NCI-H82 treated with DMSO at 0.1 percent for 48 hours (cell line): ENCODE measurements at regions not wholly inside any gene's neighbourhood (a gene's known extent, or its start where the extent isn't known, plus 50 kb on each side); places are given as distances from the start of the nearest gene placed in this dataset.

Experiments
- DNase-seq: peaks from one replicate; lab custom pipeline; 2025; ENCODE audit not compliant: unreplicated experiment; lab: John Stamatoyannopoulos, UW

DNA sequence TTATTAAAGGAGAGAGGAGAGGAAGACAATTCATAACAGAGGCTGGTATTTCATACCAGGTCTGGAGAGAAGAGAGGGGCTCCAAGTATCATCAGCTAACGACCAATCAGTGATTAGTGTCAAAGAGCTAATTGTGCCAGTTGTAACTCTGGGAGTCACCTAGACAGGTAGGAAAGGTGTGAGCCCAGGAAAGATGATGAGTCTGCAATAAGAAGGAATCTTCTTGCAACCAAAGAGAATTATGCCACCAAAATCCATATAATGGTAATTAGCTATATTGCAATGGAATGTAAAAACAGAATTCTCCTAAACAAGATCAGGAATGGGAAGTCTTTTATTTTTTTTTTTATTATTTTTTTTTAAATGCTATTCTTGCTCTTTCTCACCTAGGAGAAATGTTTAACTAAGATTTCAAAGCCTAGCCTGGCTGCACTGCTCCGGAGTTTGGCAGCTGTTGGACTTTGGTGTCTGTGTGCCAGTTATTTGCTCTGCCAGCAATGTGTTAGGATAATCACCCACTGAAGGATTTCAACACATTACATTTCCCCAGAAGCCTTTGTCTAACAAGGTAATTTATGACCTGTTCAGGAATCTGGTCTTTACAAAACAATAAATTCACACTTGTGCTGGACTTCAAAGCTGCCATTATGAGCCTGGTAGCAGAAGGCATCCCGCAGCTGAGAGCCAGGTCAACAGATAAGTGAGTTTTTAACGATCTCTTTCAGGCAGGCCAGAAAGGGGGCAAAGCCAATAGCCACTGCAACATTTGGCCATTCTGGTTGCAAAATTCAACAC lies 89.4 kb downstream of the FOXB1 start:
- no peak for DNase-seq

- DNase-seq = no peak
These were observed 91.6 kb downstream of the FOXB1 start for GRCh38 chr15:60095711-60096110.

GRCh38 chr15:60096157-60096556 lies 92.0 kb downstream of the FOXB1 start:
- no peak for DNase-seq

GRCh38 chr15:60101416-60101815 lies 97.3 kb downstream of the FOXB1 start:
- DNase-seq = no peak

GRCh38 chr15:60102748-60103147 lies 98.6 kb downstream of the FOXB1 start:
- no peak for DNase-seq

DNA sequence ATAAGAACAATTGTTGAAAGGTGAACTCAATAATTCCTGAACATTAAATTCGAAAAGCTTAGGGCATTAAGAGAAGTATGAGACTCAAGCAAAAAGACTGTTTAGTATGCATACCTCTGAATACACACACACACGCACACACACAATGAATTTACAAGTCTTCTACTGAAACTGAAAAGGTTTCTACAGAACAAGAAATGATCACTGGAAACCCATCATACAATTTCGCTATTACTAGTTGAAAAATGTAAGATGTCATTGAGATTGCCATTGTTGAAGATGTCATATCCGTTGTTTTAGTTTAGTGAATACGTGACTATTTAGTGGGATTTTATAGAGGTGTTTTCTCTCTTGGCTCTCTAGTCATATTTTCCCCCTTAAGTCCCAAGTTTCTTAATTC lies 106.8 kb downstream of the FOXB1 start:
- DNase-seq = no peak

DNA sequence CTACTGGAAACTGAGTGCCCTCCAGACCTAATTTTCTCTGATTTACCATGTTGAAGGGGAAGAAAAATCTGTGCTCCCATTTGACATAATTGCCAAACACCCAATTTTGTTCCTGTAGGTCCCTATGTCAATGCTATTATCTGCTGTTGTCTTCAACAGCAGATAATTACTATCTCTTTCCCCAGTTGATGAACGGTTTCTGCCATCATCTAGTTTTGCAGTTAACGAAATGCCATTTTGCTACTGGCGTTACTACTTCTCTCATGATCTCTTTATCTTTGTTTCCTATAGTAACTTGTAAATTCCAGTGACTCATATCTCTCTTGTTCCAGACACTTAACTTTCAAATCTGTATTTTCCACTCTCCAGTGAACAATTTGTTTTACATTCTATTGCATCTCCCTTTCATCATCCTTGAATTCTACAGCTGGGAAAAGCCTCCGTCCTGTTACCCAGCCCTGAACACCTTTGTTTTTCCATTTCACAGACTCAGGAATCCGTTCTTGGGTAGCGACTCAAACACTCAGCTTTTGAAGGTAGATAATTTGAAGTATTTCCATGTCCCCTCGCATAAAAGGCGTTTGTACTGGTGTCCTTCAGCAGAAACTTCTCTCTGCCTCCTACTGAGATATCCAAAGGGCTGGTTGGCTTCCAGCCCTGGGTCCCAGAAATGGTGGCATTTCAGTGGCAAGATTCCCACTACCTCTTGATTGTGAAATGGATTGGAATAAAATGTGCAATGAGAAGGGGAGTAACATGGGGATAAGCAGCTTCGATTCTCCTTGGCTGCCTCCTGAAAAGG lies 111.7 kb downstream of the FOXB1 start:
- DNase-seq = no peak

- no peak for DNase-seq
These were observed 112.5 kb downstream of the FOXB1 start for GRCh38 chr15:60116456-60117089.

GRCh38 chr15:60118146-60118545 lies 114.0 kb downstream of the FOXB1 start:
- no peak for DNase-seq

DNA sequence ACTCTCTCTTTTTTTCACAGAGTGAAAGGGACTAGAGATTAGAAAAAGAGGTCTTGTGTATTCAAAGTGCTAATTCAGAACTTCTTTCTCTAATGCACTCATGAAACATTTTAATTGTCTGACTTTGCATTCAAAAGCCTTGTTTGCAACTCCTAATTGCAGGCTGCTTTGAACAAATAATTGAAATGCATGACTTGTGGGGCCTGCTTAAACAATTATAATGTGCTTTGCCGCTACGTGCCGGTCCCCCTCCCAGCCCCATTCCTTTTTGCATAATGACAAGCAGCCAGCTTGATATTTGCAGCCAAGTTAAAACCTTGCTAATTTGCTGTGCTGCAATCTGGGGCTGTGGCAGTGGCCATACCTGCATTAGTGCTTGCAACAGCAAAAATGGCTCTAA lies 114.5 kb downstream of the FOXB1 start:
- DNase-seq = no peak

DNA sequence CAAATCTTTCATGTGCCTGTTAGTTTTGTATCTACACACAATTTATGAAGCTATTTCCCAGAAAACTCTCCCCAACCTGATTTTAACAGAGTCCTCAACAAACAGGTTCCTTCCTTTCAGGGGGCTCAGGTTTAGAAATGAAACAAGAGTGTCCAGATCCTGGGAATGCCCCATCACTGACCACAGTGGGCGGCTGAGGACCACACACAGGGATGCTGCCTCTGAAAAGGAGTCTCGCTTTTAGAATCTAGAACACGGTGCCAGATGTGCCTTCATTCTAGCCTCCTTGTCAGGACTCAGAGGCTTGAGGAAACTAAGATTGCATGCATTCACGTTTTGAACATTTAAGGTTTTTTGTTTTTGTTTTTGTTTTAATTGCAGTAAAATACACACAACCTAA lies 115.0 kb downstream of the FOXB1 start:
- DNase-seq = no peak

- no peak for DNase-seq
These were observed 116.0 kb downstream of the FOXB1 start for GRCh38 chr15:60120100-60120499.

DNA sequence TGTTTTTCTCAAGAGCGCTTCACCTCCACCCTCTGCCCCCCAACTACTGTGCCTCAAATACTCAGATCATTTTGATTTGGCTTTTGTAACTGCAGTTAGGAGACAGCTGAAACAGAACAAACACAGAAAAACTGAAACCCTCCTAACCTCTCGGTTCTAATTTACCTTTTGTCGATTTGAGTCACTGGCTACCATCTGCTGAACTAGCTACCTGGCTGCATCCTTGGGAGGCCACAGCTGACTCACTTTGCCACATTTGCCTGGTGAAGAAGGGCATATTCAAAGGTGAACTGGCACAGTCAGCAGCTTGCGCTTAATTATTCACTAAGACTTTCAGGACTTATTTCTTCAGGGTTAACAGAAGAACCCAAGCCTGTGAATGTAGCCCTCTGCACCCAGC lies 117.7 kb downstream of the FOXB1 start:
- no peak for DNase-seq

GRCh38 chr15:60122691-60123090 lies 118.6 kb downstream of the FOXB1 start:
- DNase-seq = no peak

DNA sequence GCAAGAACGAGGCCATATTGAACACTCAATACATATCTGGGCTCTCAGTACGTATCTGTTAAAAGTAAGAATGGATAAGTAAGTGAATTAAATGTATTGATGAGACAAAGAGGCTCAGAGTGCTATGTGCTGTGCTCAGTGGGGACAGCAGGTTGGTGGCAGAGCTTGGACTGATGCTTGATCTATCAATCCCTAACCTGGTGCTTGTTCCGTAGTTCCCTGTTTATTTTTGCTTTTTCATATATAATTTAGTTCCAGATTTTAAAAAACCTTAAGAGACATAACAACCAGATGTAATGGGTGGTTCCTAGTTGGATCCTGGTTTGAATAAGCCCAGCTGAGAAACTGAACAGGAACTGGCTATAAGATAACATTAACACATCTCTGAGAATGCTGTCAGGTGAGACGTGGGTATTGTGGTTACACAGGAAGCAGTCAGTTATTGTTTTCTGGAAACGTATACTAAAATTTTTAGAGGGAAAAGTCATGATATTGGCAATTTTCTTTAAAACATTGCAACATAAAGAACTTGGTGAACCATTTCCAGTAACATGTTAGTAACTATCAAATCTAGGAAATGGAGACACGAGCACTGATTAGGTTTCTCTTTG lies 120.5 kb downstream of the FOXB1 start:
- DNase-seq = no peak

DNA sequence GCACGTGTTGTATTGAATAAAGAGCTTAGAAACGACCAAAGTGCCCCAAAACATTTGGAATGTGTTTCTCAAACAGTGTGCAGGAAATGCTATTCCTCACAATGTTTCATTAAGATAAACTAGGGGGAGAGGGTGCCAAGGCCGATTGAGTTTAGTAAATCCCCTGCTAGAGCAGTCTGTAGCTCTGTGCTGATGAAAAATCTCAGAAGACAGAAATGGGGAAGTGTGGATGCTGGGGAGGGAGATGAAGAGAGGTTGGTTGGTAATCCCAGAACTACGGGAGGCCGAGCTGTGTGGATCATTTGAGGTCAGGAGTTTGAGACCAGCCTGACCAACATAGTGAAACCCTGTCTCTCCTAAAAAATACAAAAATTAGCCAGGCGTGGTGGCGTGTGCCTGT lies 121.2 kb downstream of the FOXB1 start:
- no peak for DNase-seq

DNA sequence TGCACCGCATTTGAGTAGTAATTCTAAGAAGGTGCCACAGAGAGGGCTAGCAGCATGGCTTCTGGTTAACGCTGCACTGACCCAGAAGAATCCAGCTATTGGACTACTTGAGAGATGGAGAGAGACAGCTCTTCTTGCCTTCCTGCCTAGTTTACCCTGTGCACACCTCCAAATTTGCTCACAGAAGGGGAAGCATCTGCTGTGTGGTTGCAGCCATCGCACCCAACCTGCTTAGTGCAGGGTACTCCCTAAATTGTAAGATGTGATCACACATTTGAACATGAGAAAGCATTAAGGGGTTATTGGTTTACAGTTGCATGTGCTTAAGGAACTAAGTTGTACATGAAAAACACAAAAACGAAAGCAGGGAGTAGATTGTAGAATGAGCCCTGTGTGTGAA lies 122.1 kb downstream of the FOXB1 start:
- DNase-seq = no peak

DNA sequence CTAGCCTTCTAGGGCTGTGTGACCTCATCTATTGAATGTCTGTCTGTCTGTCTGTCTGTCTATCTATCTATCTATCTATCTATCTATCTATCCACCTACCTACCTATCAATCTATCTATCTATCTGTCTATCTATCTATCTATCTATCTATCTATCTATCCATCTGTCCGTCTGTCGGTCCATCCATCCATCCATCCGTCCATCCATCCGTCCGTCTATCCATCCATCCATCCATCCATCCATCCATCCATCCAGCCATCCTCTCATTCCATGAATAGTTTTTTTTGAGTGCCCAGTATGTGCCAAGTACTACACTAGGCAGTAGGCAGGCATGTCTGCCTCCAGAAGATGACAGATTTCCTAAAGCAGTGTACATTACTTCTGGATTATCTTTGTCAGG lies 122.5 kb downstream of the FOXB1 start:
- DNase-seq = no peak

DNA sequence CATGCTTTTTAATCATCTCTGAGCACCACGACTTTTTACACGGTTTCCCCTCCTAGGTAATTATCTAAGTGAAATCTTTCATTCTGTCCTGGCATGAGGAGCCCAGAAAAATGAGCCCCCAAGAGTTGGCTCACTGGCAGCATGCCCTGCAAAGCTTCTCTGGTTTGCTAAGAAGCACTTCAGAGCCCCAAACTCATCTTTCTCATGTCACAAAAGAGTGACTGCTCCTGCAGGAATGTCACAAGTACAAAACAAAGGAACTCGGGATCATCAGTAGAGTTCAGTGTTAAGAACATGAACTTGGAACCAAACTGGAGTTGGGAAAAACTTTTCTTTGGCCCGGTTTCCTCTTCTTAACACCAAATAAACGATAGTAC lies 123.9 kb downstream of the FOXB1 start:
- no peak for DNase-seq

DNA sequence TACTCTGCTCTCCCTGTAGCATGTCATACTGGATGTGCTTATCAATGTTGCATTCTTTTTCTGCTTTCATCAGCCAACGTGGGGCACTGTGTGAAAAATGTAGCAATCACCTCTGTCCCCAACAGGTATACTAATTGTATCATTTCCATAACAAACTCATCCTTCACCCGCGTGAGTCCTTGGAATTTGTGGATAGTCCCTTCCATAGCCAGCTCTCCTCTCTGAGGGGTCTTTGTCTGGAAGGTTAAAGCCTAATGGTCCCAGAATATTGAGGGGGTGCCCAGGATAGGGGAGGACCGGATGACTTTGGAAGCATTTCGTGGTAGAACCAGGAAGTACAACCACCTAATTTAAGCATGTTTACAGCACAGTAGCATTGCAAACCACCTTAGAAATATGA lies 124.6 kb downstream of the FOXB1 start:
- DNase-seq = no peak

DNA sequence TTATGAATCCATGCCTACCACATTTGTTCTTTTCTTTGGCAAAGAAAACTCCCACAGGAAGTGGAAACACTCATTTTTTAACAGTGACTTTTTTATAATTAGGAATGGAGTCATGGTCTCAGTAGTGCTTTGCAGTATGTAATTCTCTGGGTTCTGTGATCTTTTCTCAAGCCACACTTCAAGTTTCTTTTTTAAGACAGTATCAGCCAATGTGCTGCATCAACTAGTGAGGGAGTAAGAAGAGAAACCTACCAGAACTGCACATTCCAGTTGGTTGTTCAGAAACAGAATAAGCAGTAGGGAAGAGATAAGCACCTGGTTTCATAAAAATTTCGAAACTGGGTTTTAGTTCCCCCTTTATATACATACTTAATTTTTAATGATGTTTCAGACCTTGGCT lies 126.3 kb downstream of the FOXB1 start:
- DNase-seq = no peak

DNA sequence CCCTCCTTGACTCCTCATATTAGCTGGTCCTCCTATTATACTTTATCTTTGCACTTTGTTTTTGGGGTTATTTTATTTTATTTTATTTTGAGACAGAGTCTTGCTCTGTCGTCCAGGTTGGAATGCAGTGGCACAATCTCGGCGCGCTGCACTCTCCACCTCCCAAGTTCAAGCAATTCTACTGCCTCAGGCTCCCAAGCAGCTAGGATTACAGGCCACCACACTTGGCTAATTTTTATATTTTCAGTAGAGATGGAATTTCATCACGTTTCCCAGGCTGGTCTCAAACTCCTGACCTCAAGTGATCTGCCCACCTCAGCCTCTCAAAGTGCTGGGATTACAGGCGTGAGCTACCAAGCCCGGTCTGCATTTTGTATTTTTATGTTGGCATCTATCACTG lies 126.7 kb downstream of the FOXB1 start:
- no peak for DNase-seq
